Lung (tissue), 11 donors: ENCODE measurements at regions not wholly inside any gene's neighbourhood (a gene's known extent, or its start where the extent isn't known, plus 50 kb on each side); places are given as distances from the start of the nearest gene placed in this dataset.

ENCODE experiments used
- ATAC-seq: fragments of 200-7000 bp; cut with Tn5 transposase; one replicate; pipeline ENCODE4 v1.9.1; 2020; ENCODE audit warnings: moderate number of reproducible peaks; ENCODE audit not compliant: insufficient read depth, low FRiP score
- DNase-seq, 3 donors: peaks; one replicate each; pipeline ENCODE4 v3.0.0-alpha.2; 2013 to 2017
- H3K27ac ChIP-seq, 2 donors: one replicate each; pipeline ENCODE4 v1.5.1; 2013; ENCODE audit warnings: mild to moderate bottlenecking in 2 of 2, moderate library complexity in 2 of 2, control low read depth in 1 of 2, inconsistent platforms in 1 of 2, low read depth in 1 of 2, low read length in 1 of 2
- H3K27me3 ChIP-seq, 3 donors: one replicate each; pipeline ENCODE4 v1.5.1; 2013; ENCODE audit warnings: low read length in 2 of 3; ENCODE audit not compliant: control insufficient read depth in 3 of 3, insufficient read depth in 3 of 3
- H3K36me3 ChIP-seq, 4 donors: one replicate each; pipeline ENCODE4 v1.5.1; 2013; ENCODE audit warnings: low read length in 4 of 4, mild to moderate bottlenecking in 1 of 4, moderate library complexity in 1 of 4; ENCODE audit not compliant: control insufficient read depth in 4 of 4, insufficient read depth in 4 of 4
- H3K4me1 ChIP-seq, 5 donors: one replicate each; pipeline ENCODE4 v1.5.1; 2013; ENCODE audit warnings: low read length in 5 of 5, mild to moderate bottlenecking in 2 of 5, moderate library complexity in 1 of 5; ENCODE audit not compliant: control insufficient read depth in 5 of 5, insufficient read depth in 5 of 5
- H3K4me3 ChIP-seq: one replicate; pipeline ENCODE4 v1.5.1; 2013; ENCODE audit warnings: mild to moderate bottlenecking, control low read depth, moderate library complexity
- H3K9ac ChIP-seq, 2 donors: one replicate each; pipeline ENCODE4 v1.5.1; 2013; ENCODE audit warnings: low read length in 2 of 2, control low read depth in 1 of 2; ENCODE audit not compliant: insufficient read depth in 1 of 2
- H3K9me3 ChIP-seq, 4 donors: one replicate each; pipeline ENCODE4 v1.5.1; 2013; ENCODE audit warnings: low read length in 3 of 4, mild to moderate bottlenecking in 1 of 4, moderate library complexity in 1 of 4; ENCODE audit not compliant: control insufficient read depth in 4 of 4, insufficient read depth in 3 of 4
- CTCF ChIP-seq: IDR thresholded peaks from 2 replicates; pipeline ENCODE4 v1.5.1; 2012; ENCODE audit warnings: mild to moderate bottlenecking; ENCODE audit errors: control extremely low read depth, extremely low read depth
- WGBS, 2 donors: extraction: QIAGEN DNeasy Blood & Tissue Kit; methylation state at CpG; one replicate each; pipeline ENCODE4 v1.1.7; 2013; 5-methylcytosine and 5-hydroxymethylcytosine counted together
- donor health status: control.
- donor health status: control.
- donor health status: Bipolar disorder and iron deficiency.
- donor health status: healthy.
- donor health status: DM: yes; HTN: yes; CAD: no.

- ATAC-seq, result no peak
- TF ChIP-seq CTCF, result no peak
- Histone ChIP-seq H3K9me3 (peaks cover 0 to 3% (median 0%) of the 10 kb centered on the region in 4 donors), H3K4me1 (peaks cover 0 to 1% (median 0%) of the 10 kb centered on the region in 5 donors), H3K27me3 (peaks cover 0 to 6% (median 0%) of the 10 kb centered on the region in 3 donors), H3K36me3 (no peaks in the 10 kb centered on the region), H3K9ac (no peak overlapping the region), H3K27ac (no peak overlapping the region), H3K4me3 (no peak overlapping the region)
- WGBS, 2 donors, result 85% methylated on average over 6 of the region's 6 CpGs
- no peak for DNase-seq
Observed at GRCh38 chr6:28598757-28599686, 73.3 kb downstream of the GPX5 start.

GRCh38 chr6:28600245-28600644, 74.6 kb downstream of the GPX5 start:
- no peak for ATAC-seq
- H3K4me1 ChIP-seq, result peaks cover 0 to 1% (median 0%) of the 10 kb centered on the region in 5 donors
- no peak overlapping the region for H3K27ac ChIP-seq
- DNase-seq, result no peak
- H3K36me3 ChIP-seq, result no peaks in the 10 kb centered on the region
- H3K27me3 ChIP-seq, result peaks cover 0 to 6% (median 0%) of the 10 kb centered on the region in 3 donors
- 90 to 94% methylated on average over 7 of the region's 7 CpGs for WGBS, 2 donors
- H3K4me3 ChIP-seq, result no peak overlapping the region
- no peak overlapping the region for H3K9ac ChIP-seq
- no peak for TF ChIP-seq CTCF
- H3K9me3 ChIP-seq, result peaks cover 0 to 3% (median 0%) of the 10 kb centered on the region in 4 donors

GRCh38 chr6:28603891-28604290, 78.2 kb downstream of the GPX5 start:
- WGBS, 2 donors, result 24 to 47% methylated on average over 1 of the region's 1 CpG
- no peak for TF ChIP-seq CTCF
- no peak overlapping the region for H3K4me3 ChIP-seq
- no peak overlapping the region for H3K27ac ChIP-seq
- no peaks in the 10 kb centered on the region for H3K36me3 ChIP-seq
- peaks cover 0 to 3% (median 0%) of the 10 kb centered on the region in 4 donors for H3K9me3 ChIP-seq
- H3K9ac ChIP-seq, result no peak overlapping the region
- no peaks in the 10 kb centered on the region for H3K27me3 ChIP-seq
- H3K4me1 ChIP-seq, result peaks cover 0 to 3% (median 0%) of the 10 kb centered on the region in 5 donors
- DNase-seq, result no peak
- no peak for ATAC-seq
